ENCODE measurements at regions not wholly inside any gene's neighbourhood (a gene's known extent, or its start where the extent isn't known, plus 50 kb on each side); places are given as distances from the start of the nearest gene placed in this dataset.

GRCh38 chr2:217415316-217415715, 555.5 kb upstream of the TNP1 start:
- no peaks in the 10 kb centered on the region for H3K27me3 ChIP-seq (ENCODE audit: insufficient read depth, low read depth, severe bottlenecking)
- DNase-seq = no peak
- H3K9me3 ChIP-seq (ENCODE audit: severe bottlenecking) = no peaks in the 10 kb centered on the region
- H3K27ac ChIP-seq = no peak overlapping the region
- no peaks in the 10 kb centered on the region for H3K36me3 ChIP-seq
- TF ChIP-seq CTCF (IDR thresholded peaks at IDR 0.05; ENCODE audit: low read depth, low read length) = no peak
- no peak overlapping the region for H3K4me3 ChIP-seq (ENCODE audit: low read depth, low read length)

GRCh38 chr2:217414429-217414828, 554.6 kb upstream of the TNP1 start:
- TF ChIP-seq CTCF (IDR thresholded peaks at IDR 0.05; ENCODE audit: low read depth, low read length) = no peak
- no peak overlapping the region for H3K27ac ChIP-seq

GRCh38 chr2:217413193-217413592, 553.3 kb upstream of the TNP1 start:
- no peak for TF ChIP-seq CTCF (IDR thresholded peaks at IDR 0.05; ENCODE audit: low read depth, low read length)
- H3K27ac ChIP-seq = no peak overlapping the region
- H3K4me3 ChIP-seq (ENCODE audit: low read depth, low read length) = no peak overlapping the region
- no peaks in the 10 kb centered on the region for H3K9me3 ChIP-seq (ENCODE audit: severe bottlenecking)
- no peaks in the 10 kb centered on the region for H3K36me3 ChIP-seq
- no peak for DNase-seq
- no peaks in the 10 kb centered on the region for H3K27me3 ChIP-seq (ENCODE audit: insufficient read depth, low read depth, severe bottlenecking)

More at GRCh38 chr2:217414429-217414828, 554.6 kb upstream of the TNP1 start:
- Histone ChIP-seq H3K36me3 (no peaks in the 10 kb centered on the region), H3K9me3 (ENCODE audit: severe bottlenecking) (no peaks in the 10 kb centered on the region), H3K4me3 (ENCODE audit: low read depth, low read length) (no peak overlapping the region), H3K27me3 (ENCODE audit: insufficient read depth, low read depth, severe bottlenecking) (no peaks in the 10 kb centered on the region)
- no peak for DNase-seq

GRCh38 chr2:217412721-217413120, 552.9 kb upstream of the TNP1 start:
- Histone ChIP-seq H3K9me3 (ENCODE audit: severe bottlenecking) (no peaks in the 10 kb centered on the region), H3K27me3 (ENCODE audit: insufficient read depth, low read depth, severe bottlenecking) (no peaks in the 10 kb centered on the region), H3K27ac (no peak overlapping the region), H3K36me3 (no peaks in the 10 kb centered on the region), H3K4me3 (ENCODE audit: low read depth, low read length) (no peak overlapping the region)
- no peak for DNase-seq
- no peak for TF ChIP-seq CTCF (IDR thresholded peaks at IDR 0.05; ENCODE audit: low read depth, low read length)

GRCh38 chr2:217412277-217412676, 552.4 kb upstream of the TNP1 start:
- Histone ChIP-seq H3K27me3 (ENCODE audit: insufficient read depth, low read depth, severe bottlenecking) (no peaks in the 10 kb centered on the region), H3K4me3 (ENCODE audit: low read depth, low read length) (no peak overlapping the region), H3K36me3 (no peaks in the 10 kb centered on the region), H3K27ac (no peak overlapping the region), H3K9me3 (ENCODE audit: severe bottlenecking) (no peaks in the 10 kb centered on the region)
- DNase-seq = no peak
- no peak for TF ChIP-seq CTCF (IDR thresholded peaks at IDR 0.05; ENCODE audit: low read depth, low read length)

- no peaks in the 10 kb centered on the region for H3K27me3 ChIP-seq (ENCODE audit: insufficient read depth, low read depth, severe bottlenecking)
- H3K4me3 ChIP-seq (ENCODE audit: low read depth, low read length) = no peak overlapping the region
- H3K9me3 ChIP-seq (ENCODE audit: severe bottlenecking) = no peaks in the 10 kb centered on the region
- no peaks in the 10 kb centered on the region for H3K36me3 ChIP-seq
- H3K27ac ChIP-seq = no peak overlapping the region
- DNase-seq = no peak
- no peak for TF ChIP-seq CTCF (IDR thresholded peaks at IDR 0.05; ENCODE audit: low read depth, low read length)
These were observed 550.8 kb upstream of the TNP1 start for GRCh38 chr2:217410681-217410960.

All from WERI-Rb-1 (cell line).